GM21529 (cell line): ENCODE measurements at regions not wholly inside any gene's neighbourhood (a gene's known extent, or its start where the extent isn't known, plus 50 kb on each side); places are given as distances from the start of the nearest gene placed in this dataset.
"Not testable (repeated sequence)": the region's sequence is repeated elsewhere in the genome, so short reads cannot be mapped to it uniquely, and the experiment has no call there.

Experiments used
- ATAC-seq: cut with Tn5 transposase; IDR thresholded peaks from one replicate; pipeline ENCODE4 v1.9.1; 2021; ENCODE audit not compliant: unreplicated experiment

GRCh38 chrX:13428053-13428786, 108.4 kb upstream of the ATXN3L start:
- no peak for ATAC-seq

DNA sequence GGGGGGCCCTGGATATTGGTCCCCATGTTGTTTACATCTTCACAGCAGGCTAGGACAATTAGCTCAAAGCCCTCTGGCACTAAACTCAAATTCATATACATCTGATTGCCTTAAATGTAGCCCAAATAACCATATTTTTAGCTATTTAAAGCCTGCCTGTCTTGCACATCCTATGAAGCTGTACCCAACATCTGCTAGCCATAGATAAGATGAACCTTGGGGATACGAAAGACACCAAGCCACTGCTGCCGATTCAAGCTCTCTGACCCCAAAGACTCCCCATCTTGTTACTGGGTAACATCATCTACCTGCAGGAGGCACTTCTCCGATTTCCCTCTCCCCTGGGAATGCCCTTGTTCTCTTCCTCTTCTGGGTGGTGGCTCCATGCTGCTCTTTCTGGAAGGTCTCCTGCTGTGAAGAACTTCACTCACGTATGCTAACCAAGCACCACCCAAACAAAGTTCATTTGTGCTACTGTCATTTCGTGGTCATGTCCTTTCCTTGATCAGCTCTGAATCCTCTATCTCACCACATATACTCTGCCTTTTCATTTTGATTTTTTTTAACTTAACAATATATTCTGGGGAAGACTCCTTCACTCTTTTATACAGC, 107.7 kb upstream of the ATXN3L start:
- no peak for ATAC-seq

GRCh38 chrX:13420545-13421183, 100.8 kb upstream of the ATXN3L start:
- ATAC-seq: no peak

DNA sequence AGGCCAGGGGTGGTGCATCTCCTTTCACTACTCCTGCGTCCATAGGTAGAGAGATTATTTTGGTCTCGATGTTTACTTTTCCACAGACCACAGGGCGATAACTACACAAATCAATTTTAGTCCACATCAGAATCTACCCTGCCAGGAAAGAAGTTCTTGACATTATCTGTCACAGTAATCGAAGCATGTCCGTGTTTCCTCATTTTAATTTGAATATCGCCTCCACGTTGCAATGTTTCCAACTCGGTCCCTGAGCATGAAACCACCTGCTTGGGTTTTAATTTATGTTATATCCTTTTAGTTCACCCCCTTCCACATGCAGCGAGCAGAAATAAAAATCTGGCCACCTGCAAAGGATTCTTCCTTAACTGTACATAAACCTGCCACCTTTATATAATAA, 100.1 kb upstream of the ATXN3L start:
- no peak for ATAC-seq

DNA sequence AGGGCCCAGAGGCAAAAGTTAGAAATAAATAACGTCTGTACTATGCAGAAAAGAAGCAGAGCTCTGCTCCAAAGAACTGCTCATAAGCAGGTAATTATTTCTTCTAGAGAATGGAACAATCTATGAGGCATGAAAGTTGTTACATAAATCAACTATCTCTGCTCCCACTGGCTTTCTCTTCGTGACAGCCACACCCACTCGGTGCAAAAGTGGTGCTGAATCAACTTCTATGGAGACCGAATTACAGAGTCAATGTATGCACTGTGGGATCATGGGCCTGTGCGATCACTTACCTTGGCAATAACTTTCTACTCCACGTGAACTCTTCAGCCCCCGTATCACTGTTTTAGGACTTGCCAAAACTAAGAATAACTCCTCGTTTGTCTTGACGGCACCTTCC, 99.4 kb upstream of the ATXN3L start:
- no peak for ATAC-seq

GRCh38 chrX:13418126-13419097, 98.6 kb upstream of the ATXN3L start:
- ATAC-seq: no peak

DNA sequence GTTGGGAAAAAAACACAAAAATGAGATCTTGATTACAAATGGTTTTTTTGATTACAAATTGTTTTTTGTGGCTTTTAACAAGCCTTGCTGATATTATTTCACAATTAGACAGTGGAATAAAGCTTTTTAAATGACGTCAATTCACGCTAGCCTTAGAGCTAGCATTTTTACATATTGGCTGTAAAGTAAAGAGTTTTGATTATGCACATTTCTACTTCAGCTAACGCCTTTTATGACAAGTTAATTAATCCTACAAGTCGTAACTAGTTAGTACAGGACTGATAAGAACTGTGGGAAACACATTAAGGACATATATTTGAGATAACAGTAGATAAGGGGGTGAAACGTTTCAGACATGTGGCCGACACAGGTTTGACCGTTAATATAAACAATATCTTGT, 95.7 kb upstream of the ATXN3L start:
- no peak for ATAC-seq

GRCh38 chrX:13414006-13414647, 94.3 kb upstream of the ATXN3L start:
- ATAC-seq: no peak

DNA sequence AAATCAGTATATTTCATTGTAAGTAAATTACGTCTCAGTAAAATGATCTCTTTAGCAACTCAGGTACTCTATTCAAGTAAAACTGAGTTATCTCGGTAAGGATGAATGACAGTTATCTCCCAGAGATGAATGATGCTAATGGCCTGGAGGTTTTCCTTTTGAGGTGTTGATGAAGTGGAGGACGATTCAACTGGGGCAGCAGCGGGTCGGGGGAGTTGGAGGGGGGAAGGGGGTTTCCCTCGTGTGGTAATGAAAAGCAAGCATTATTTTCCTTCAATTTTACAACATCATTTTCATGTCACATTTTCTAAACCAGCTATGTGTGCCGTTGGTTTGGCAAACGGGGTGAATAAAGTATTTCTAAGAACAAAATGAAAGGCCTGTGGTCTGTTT, 92.4 kb upstream of the ATXN3L start:
- ATAC-seq: no peak

- no peak for ATAC-seq
Measured at GRCh38 chrX:13411496-13412207, 91.8 kb upstream of the ATXN3L start.

DNA sequence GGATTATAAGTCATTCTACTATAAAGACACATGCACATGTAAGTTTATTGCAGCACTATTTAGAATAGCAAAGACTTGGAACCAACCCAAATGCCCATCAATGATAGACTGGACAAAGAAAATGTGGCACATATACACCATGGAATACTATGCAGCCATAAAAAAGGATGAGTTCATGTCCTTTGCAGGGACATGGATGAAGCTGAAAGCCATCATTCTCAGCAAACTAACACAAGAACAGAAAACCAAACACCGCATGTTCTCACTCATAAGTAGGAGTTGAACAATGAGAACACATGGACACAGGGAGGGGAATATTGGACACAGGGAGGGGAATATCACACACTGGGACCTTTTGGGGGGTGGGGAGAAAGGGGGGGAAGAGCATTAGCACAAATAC, 88.7 kb upstream of the ATXN3L start:
- not testable (repeated sequence) for ATAC-seq

GRCh38 chrX:13404777-13405176, 84.9 kb upstream of the ATXN3L start:
- ATAC-seq: not testable (repeated sequence)

DNA sequence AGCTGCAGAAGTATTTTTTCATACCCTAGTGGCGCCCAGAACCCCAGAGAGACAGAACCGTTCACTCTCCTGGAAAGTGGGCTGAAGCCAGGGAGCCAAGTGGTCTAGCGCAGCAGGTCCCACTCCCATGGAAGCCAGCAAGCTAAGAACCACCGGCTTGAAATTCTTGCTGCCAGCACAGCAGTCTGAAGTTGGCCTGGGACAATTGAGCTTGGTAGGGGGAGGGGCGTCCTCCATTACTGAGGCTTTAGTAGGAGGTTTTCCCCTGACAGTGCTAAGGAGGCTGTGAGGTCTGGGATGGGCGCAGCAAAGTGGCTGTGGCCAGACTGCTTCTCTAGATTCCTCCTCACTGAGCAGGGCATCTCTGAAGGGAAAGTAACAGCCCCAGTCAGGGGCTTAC, 84.5 kb upstream of the ATXN3L start:
- ATAC-seq: no peak

DNA sequence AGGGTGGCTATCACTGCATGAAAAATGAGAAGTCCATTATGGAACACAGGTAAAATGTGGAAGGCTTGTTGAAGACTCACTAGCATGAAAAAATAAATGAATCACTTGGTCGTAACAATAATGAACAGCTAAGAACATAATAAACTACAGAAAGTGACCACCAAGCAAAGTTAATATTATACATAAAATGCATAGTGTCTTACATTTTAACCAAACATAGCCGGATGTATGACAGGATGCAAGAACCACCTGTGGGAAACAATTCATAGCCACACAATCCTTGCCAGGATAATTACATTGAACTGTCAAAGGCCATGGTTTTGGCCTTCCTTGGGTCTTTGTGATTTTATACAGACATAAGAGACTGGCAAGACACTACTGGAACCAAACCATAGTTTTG, 81.9 kb upstream of the ATXN3L start:
- ATAC-seq: no peak

DNA sequence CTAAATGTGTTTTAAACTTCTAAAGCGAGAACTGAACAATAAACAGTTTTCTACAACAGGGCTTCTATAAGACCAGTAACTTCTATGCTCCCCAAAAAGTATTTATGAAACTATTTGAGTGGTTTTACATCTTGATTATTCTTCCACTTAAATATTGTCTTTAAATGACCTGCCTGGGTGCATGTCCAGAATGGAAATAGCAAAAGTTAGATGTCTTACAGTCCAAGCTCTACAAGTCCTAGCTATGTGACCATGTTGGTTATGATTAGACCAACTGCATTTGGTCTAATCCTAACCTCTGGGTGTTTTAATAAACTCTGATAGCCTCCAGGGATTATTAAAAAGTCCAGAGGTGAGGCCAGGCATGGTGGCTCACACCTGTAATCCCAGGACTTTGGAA, 79.0 kb upstream of the ATXN3L start:
- no peak for ATAC-seq

- ATAC-seq: no peak
Measured at GRCh38 chrX:13397878-13398818, 78.3 kb upstream of the ATXN3L start.

- no peak for ATAC-seq
Measured at GRCh38 chrX:13396924-13397323, 77.1 kb upstream of the ATXN3L start.

DNA sequence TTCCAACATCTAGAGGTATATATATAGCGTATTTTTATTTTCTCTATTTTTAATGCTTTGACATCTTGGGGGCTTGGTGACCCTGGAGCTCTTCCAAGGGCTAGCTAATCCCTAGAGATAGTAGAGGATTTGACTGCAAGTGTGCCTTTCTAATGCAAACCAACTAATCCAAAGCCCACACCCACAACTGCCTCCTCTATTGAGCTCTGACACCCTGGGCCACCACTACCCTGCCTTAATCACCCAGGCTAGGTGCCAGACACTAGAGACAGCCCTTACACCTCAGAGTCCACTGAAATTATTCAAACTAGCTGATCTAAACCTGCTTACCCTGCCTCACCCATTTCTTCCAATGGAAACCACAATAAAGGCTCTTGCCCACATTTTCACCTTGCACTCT, 69.6 kb upstream of the ATXN3L start:
- no peak for ATAC-seq
